HG03521 (cell line): ENCODE measurements at regions not wholly inside any gene's neighbourhood (a gene's known extent, or its start where the extent isn't known, plus 50 kb on each side); places are given as distances from the start of the nearest gene placed in this dataset.

Experiments
- ATAC-seq: cut with Tn5 transposase; IDR thresholded peaks from one replicate; pipeline ENCODE4 v1.9.1; 2021; ENCODE audit warnings: mild to moderate bottlenecking, moderate library complexity; ENCODE audit not compliant: unreplicated experiment

DNA sequence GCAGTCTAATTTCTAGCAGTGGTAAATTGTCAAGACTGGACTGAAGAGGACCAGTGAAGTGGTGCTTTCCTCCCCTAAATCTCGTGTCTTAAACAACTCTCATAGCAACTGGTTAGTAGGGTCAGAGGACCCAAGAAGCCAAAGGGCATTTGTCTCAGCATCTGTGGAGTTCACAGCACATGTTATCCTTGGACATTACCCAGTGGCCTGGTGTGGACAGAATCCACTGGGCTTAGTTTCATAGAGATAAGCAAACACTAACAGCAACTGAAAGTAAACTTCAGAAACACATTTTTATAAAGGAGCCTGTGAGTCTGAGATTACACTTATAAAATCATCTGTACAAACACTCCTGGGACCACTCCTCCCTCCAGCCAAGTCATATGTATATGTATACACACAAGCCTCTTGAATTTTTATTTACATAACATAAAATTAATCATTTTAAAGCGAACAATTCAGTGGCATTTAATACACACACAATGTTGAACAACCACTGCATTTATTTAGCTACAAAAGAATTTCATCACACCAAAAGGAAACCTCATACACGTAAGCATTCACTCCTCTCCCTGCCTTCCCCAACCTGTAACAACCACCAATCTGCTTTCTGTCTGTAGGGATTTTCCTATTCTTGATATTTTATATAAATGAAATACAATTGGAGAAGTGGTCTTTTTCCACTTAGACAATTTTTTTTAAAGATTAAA lies 457.8 kb downstream of the RASEF start:
- ATAC-seq = no peak

DNA sequence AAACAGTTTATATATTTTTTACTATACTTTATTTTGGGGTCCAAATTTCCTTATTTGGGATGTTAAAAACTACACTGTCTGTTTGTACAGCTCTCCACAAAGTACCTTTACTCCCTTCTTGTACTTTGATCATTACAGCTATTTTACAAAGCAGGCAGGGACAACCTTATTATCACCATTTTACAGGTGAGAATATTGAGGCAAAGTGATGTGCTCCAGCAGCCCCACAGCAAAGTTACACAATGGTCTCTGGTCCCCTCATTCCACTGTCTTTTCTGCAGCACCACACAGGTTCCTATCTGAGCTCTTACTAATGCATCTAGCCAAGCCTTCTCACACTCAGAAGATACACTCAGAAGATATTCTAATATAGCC lies 457.3 kb downstream of the RASEF start:
- no peak for ATAC-seq

DNA sequence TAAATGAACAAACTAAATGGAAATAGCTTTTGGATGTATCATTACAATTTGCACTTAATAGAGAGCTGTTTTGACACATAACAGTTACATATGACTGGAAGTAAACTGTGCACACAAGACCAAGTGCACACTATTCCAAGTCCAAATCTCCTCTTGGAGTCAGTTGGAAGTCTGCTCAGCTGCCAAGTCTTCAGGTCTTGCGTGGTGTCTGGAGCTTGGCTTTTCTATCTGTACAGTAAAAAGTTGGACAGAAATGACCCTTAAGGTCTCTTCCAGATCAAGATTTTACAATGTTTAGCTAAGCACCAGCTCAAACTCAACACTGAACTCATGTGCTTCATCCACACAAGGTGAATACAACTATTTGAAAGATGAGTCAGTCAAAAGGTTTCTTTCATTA lies 456.9 kb downstream of the RASEF start:
- ATAC-seq = no peak

DNA sequence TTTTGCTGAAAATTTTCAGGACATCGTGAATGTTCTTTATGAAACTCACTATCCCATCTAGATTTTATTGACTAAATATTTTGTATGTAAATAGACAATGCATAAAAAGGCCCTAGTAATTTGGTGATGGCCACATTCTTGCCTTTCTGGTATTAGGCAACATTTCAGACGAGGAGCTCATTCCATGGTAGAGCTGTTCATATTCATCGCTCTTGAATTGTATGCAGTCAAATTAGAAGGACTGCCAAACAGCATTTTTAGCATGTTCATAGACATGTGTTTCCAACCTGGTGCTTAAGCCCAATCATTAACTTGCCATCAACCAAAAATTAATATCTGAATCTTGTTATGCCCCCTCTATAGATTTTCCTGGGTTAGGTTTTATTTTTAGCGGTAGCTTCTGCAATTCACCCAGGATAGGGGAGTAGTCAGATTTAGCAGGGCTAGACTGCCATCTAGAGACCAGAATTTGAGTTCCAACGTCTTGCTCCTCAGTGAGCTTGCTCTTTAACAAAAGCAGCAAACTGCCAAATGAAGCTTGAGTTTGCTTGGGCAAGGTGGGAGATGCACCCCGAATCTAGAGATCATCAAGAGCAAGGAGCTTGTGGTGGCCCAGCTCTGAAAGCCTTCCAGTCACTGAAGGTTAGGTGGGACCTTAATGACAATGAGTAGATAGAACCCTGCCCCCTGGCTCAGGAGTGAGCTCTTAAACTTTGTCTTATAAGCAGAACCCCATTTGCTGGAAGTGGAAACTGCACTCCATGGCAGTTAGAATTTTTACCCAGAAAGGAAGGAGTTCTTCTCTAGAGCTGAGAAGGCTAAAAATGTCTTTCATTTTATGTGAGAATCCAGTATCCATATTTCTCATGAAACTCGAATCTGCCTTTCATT lies 456.2 kb downstream of the RASEF start:
- ATAC-seq = no peak

DNA sequence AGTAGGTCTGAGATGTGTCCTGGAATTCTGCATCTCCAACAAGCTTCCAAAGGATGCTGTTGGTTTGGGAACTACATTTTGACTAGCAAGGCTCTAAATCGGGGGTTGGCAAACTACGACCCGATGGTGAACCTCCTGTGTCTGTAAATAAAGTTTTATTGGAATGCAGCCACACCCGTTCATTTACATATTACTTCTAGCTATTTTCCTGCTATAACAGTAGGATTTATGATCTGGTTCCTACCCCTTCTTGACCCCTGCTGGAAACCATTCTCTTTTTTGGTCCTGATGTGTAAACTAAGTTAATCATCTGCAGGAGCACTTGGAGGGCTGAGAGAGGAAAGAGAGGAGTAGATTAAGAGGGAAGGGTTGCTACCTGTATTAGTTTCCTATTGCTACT lies 454.5 kb downstream of the RASEF start:
- ATAC-seq = no peak

DNA sequence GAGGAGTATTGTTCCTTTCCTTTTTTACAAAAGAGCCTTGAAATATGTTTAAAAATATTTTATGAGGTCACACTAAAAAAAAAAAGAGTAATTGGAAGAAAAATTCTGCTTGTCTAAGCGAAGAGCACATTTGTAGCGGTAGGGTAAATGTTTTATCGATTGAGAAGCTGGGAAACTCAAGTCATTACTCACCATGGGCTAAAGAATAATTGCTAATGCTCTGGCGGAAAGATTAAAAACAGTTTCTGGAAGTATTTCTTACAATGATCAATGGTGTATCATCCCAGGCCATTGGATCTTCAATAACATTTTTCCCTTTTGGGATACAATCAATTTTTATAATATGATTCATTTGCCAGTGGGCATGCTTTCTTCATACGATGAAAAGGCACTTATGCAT lies 450.0 kb downstream of the RASEF start:
- ATAC-seq = no peak

DNA sequence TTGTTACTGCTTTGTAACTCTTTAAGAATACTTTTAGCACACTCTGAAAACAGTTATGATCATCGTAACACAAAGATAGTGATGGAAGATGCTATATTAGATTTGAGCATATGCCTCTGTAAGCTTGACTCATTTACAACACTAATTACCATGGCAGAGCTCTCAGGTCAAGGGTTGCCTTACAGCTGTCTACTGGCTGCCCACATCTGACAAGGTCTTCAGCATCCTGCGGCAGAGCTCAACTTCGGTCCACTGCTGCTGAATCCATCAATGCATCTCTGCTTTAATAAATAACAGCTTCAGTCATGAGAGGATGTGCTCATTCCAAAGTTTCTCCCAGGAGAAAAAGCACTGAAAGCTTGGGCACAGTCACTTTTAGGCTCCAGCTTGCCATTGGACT lies 449.4 kb downstream of the RASEF start:
- ATAC-seq = no peak

DNA sequence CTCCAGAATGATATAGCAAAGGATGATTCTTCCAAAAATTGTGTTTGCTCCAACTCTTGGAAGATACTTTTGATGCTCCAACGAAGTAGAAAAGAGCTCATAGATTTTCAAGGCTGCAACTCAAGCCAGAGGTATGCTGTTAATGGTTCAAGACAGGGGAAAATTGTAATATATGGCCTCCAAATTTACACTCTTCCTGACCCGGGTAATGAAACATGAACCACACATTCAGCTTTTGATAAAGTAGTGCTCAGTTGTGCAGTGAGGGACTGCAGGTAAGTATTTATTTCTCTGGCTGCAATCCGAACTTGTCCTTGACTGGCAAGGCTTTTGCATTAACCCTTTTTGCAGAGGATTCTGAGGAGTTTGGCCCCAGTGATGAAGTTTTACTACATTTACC lies 446.4 kb downstream of the RASEF start:
- no peak for ATAC-seq

DNA sequence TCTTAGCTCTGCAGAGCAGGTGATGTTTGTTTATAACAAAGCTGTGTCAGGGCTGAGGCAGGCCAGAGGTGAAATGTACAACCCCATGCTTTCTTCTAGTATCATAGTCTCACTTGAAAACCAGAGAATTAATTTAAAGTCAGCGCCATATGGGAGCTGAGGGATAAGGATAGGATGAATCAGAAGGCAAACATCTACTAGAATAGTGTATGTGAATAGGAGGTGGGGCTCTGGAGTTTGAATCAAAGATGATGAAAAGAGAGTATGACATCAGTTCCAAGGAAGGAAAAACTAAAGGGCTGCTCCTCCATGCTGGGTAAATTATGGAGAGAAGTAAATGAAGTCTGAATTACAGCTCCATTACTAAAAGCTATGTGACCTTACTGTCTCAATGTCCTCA lies 441.5 kb downstream of the RASEF start:
- ATAC-seq = no peak

DNA sequence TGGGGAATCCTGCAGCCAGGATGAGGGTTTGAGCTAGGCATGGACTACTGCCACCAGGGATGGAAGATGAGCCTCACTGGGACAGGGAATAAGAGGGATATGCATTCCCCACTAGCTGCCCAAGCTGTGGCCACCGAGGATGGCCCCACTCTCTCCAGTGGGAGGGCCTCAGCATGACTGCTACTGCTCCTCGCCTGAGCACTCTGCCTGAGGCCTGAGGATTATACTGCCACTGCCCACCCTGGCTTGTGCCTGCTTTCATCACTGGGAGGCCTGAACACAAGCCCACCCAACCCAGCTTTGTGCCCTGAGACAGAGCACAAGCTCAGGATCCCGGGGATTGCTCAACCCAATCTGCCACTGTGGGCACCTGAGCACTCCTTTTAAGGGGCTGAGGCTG lies 425.6 kb downstream of the RASEF start:
- ATAC-seq = no peak

DNA sequence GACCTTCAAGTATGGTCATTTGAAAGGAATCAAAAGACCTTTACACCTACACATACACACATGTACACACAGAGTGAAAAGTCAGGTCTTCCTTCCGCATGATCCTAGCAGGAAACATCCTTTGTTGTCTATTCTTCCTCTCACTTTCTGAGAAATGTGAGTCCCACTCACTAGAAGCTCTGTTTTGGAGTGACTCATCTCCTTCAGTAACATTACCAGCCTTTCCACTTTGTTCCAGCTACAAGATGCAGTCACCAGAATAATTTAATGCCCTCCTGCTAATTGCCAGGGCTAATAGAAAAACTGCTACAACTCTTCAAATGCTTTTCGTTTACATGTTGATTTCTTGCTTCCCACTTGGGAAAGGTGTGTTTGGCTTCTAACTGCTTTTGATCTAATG lies 417.3 kb downstream of the RASEF start:
- ATAC-seq = no peak

DNA sequence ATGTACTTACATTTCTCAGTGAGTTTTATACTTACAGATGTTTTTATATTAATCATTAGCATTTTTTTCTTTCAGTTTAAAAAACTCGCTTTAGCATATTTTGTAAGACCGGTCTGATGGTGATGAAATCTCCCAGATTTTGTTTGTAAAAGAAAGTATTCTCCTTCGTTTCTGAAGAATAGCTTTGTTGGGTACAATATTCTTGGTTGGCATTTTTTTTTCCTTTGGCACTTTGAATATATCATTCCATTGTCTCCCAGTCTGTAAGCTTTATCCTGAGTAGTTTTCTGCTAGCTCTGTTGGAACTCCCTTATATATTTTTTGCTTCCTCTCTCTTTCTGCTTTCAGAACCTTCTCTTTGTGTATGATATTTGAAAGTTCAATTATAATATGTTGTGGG lies 412.6 kb downstream of the RASEF start:
- ATAC-seq = no peak

DNA sequence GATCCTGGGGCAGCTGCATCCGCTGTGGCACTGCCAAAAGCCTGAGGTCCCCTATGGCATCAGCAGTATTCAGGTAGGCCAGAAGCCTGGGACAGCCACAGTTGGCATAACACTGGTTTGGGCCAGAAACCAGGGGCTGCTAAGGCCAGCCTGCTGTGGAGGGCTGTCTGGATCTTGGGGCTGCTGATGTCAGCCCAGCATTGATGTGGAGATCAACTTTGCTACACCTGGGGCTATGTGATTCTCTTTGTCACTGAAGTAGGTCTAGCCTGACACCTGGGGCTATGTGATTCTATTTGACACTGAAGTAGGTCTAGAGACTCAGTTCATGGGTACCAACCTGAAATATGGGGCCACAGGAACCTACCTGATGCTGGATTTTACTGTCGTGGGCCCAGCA lies 411.5 kb downstream of the RASEF start:
- ATAC-seq = no peak

DNA sequence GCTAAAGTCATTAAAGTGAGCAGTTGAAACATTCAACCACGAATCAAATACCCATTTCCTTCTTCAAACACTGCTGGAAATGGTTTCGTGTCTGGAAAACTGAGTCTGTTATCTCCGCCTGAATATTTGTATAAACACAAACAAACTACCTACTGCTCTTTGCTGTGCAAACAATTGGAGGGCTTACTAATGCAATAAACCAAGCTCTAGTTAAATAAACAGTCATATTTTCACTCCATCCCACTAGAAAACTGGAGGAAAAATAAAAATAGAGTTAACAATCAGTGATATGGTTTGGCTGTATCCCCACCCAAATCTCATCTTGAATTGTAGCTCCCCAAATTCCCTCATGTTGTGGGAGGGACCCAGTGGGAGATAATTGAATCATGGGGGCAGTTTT lies 397.6 kb downstream of the RASEF start:
- ATAC-seq = no peak

DNA sequence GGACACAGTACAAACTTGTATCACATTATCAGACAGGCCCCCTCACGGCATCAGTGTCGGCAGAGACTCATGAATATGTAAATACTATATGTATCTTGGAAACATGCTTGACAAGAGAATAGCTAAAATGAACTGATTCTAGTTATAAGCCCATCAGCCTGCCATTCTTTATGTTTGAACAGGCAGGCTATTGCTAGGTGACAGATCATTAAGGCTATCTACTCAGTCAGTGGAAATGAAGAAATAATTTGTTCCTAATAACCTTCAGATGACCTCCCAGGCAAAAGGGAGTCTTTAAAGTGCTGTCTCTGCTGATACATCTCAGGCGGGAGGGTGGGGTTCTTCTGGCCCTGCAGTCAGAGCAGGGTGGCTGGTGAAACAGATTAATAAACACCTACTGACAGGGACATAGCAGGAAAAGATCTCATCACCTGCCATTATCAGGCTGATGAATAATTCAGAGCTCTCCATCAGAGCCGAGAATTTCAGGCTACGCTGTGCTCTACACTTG lies 394.2 kb downstream of the RASEF start:
- ATAC-seq = no peak

DNA sequence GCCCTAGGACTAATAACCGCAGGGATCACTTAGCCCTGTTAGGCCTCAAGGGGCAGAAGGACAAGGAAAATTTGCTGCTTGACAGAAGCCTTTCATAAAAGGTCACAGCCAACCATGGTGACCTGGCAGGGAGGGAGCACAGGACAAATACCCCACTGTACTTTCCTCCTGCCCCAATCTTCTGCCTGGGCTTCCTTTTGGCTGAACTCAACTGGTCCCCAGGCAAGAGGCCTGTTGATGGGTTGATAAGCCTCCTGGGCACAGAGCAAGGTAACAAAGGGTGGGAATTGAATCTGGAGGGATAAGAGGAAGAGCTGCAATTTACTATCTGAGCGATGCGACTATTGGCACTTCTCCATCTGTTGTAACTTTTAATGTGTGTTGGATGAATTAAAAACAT lies 392.9 kb downstream of the RASEF start:
- ATAC-seq = no peak

DNA sequence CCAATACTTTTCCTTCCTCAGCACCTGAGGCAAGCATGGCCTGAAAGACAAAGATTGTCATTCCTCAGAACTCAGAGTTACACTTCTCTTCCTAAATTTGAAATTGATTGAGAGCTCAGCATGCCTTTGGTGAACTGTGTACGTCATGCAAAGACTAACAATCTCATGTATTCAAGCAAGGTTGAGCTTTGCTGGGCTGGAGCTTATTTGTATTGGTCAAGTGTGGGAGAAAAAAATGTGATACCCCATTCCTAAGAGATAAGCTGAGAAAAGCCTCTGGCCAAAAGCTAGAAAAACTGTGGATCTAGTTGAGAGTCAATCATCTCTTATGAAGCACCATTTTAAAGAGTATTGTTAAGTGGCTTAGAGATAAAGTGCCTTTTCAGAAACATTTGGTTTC lies 392.2 kb downstream of the RASEF start:
- ATAC-seq = no peak

DNA sequence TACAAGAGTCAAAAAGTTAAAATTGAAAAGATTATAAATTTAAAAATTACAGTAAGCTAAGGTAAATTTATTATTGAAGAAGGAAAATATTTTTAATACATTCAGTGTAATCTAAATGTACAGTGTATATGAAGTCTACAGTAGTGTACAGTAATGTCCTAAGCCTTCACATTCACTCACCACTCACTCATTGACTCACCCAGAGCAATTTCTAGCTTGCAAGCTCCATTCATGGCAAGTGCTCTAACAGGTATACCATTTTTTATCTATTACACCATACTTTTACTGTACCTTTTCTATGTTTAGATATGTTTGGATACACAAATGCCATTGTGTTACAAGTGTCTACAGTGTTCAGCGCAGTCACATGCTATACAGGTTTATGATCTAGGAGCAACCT lies 389.7 kb downstream of the RASEF start:
- no peak for ATAC-seq

DNA sequence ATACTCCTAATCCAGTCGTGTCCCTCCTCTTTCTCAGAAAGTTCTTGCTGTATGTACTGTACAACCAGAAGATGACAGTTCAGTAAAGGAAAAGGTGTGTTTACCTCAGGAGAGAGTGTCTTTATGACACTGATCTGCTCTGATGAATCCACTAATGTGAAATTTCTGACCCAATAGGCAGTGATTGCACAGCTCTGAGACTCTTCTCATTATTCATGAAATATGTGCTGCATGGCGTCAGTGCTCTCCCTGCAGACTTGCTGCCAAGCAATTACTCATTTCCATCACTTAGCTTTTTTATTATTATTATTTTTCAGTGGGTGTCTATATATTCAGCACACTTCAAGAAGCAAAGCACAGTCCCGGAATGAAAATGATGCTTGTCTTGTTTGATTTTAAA lies 389.0 kb downstream of the RASEF start:
- no peak for ATAC-seq

DNA sequence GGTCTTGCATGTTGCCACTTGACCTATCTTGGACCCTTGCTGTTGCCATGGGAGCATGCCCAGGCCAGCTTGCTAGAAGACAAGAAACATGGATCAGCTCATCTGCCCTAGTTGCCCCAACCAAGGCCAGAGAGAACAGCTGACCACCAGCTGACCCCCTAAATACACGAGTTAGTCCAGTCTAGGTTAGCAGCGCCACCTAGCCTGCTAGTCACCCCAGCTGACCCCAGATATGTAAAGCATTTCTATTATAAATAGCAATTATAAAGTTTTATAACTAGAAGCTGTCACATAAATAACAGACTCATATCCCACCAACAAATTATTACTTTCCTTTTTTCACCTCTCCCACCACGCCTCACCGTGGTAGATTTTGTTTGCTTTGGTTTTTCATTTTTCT lies 387.8 kb downstream of the RASEF start:
- no peak for ATAC-seq

DNA sequence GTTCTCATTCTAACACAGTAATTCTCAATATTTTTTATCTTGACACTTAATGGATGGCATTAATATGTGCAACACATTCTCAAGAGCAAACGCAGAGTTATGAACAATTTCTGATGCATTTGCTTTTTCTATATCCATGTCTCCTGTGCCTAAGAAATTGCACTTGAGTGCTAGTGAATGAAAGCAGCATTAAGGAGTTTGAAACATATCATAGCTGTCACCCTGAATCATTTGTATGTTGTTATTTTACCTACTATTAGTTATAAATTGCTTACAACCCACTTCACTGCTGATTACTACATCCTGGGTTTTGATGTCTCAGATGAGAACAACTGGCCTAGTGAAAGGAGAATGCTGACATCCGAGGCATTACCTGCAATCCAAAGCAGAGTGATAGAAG lies 387.3 kb downstream of the RASEF start:
- ATAC-seq = no peak

DNA sequence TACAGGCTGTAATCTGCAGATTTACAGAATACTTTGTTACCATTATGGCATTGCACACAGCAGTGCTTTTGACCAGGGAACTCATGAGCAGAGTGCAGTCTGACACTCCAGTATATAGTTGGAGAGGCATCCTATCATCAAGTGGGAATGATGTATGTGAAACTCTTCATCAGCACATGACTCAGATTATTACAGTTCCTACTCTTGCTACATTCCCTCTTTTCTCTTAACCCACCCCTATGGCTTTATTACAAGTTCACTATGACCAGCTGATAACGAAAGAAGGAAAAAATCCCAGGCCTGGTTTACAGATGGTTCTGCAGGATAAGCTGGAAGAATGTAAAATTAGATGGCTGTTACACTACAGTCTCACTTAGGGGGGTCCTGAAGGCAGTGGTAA lies 385.9 kb downstream of the RASEF start:
- ATAC-seq = no peak
